GM18519 (cell line): ENCODE measurements at regions not wholly inside any gene's neighbourhood (a gene's known extent, or its start where the extent isn't known, plus 50 kb on each side); places are given as distances from the start of the nearest gene placed in this dataset.
A peak's percentile ranks its signal among the peaks of the same experiment; 100 is the strongest.

Source experiments
- ATAC-seq: cut with Tn5 transposase; IDR thresholded peaks from one replicate; pipeline ENCODE4 v1.9.1; 2021; ENCODE audit warnings: mild to moderate bottlenecking, moderate library complexity; ENCODE audit not compliant: unreplicated experiment, low FRiP score

DNA sequence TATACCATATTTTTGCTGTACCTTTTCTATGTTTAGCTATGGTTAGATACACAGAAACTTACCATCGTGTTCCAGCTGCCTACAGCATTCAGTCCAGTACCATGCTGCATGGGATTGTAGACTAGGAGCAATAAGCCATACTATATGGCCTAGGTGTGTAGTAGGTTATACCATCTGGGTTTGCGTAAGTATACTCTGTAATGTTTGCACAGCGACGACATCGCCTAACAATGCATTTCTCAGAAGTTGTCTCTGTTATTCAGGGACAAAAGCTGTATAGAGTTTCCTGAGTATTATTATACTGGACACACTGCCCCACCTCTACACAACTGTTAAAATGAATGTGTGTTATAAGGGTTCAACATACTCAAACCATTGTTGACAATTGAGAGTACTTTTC lies 93.8 kb upstream of the MKI67 start:
- ATAC-seq = no peak

DNA sequence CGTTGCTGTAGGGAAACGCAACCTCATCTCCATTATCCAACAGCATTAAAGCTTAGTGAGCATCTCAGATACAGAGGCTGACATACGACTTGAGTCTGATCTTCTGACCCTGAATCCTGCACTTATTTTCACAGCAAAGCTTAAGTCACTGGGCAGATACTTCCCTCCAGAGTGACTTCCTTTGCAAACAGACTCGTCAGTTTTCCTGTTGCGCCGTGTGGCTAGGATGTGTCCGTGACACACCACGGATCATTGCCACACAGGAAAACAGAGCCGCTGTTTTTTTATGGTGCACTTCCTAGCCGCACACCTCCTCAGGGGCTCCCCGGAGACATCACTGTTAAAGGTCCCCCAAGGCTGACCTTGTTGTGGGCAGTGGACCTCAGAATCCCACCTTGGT lies 94.9 kb upstream of the MKI67 start:
- no peak for ATAC-seq

DNA sequence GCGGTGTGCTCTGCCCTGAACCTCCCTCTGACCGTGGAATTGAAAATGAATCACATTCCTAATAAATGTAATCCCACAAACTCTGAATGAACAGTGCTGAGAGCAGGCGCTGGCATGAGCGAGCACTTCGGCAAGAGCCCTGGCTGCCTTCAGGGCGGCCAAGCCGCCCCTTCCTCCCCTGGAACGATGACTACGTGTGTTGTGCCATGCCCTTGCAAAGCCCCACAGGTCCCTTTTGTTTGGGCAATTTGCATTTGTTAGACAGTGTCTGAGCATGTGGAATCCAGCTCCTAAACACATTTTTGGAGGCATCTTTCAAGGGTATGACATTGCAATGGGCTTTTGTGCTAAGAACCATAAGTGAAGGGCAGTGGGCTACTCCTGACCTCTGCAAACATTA lies 95.6 kb upstream of the MKI67 start:
- no peak for ATAC-seq

DNA sequence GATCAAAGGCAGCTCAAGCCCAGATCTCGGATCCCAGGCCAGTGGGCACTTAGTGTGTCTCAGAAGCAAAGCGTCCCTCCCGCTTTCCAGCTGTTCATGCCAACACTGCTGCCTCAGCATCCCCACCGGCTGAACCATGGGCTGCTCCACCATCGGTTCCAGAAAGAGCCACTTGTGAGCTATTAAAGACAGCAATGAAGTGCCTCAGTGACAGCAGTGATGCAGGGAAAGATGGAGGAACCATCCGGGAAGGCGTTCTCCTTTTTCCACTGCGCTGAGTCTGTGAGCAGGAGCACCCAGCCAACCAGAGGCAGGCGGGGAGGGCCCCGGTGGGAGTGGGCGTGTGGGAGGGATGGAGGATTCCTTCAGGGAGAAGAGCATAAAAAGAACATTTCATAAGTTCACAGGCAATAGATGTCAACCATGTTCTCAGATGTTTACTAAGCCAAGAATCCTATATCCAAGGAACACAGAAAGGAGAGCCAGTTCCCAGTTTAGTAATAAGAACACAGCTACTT lies 96.2 kb upstream of the MKI67 start:
- no peak for ATAC-seq

DNA sequence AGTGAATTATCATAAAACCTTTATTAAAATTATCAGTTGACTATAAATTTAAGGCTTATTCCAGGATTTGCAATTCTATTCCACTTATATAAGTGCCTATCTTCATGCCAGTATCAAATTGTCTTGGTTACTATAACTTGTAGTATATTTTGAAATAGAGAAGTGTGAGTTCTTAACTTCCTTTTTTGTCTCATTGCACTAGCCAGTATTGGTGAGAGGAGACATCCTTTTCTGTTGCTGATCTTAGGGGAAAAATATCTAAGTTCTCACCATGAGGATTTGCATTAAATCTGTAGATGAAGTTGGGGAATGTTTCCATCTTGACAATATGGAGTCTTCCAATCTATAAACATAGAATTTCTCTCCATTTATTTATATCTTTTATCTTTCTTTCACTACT lies 104.2 kb upstream of the MKI67 start:
- ATAC-seq = no peak

DNA sequence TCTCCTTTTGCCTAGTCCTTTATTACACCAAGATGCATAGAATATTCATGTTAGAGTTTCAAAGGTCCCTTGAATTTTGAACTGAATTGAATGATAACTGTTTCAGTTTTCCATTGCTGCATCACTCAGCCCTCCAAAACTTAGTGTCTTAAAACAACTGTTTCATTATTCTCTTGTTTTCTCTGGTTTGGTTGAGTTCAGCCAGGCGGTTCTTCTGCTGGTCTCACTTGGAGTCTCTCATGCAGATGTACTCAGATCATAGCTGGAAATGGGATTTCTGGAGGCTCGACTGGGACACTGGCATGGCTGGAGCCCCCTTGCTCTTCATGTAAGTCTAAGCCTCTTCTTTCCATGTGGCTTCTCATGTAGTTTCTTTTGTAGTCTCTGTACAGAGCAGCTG lies 107.2 kb upstream of the MKI67 start:
- ATAC-seq = no peak

DNA sequence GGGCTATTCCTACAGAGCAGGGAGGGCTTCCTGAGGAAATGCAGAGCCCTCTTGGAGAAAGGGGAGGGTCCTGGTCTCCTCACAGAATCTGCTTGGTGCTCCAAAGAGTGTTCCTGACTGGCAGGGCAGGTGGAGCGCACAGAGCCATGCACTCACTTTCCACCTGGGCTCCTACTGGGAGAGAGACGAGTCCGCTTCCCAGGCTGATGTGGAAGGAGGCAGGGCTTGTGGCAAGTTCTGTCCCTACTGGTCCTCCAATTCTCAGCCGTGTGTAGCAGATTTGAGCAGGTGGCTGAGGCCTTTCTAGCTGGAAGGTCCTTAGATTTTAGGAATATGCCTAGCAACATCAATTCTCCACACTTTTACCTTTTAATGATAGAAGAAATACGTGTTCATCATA lies 111.5 kb upstream of the MKI67 start:
- ATAC-seq = no peak

DNA sequence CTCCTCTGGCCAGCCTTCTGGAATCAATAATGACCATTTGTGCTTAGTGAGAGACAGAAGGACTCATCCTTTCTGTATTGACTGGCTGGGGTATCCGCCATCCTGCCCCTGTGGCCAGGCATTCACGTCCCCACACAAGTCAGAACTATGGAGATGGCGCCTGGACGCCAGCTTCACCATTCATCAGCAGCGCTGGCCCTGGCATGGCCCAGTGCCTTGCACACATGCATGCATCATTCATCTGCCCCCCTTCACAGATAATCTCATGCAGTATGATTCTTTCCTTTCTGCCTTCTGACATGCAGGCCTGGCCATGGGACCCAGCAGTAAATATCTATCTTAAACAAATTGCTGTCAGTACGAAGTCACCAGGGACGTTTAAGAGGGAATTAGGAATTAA lies 114.8 kb upstream of the MKI67 start:
- ATAC-seq = no peak

DNA sequence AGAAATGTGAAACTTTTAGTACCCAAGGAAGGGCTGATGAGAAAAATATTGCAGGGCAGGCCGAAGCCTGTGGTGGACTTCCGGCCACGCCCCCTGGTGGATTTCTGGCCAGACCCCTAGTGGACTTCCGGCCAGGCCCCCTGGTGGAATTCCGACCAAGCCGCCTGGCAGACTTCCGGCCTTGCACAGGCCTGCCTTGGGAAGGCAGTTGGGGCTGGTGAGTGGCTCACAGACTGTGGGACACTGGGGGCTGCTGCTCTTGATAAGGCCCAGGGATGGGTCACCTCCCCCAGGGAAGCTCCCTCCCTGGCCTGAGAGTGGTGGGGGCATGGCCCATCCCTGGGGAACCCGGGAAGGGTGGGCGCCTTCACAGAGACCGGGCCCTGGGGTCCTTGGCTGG lies 116.4 kb upstream of the MKI67 start:
- ATAC-seq = no peak

DNA sequence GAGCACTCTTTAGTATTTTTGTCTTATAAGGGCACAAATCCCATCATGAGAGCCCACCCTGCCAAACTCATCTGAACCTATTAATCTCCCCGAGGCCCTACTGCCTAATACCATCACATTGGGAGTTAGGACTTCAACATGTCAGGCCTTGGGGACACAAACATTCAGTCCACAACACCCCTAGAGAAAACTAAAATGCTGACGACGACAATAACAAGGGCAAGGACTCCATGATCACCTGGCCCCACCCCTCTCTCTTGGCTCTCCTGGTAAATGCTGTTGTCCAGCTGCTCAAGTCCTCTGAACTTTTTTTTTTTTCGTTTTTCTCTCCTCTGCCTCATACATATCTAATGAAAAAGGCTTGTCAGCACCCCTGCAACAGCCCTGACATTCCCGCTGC lies 118.8 kb upstream of the MKI67 start:
- no peak for ATAC-seq

DNA sequence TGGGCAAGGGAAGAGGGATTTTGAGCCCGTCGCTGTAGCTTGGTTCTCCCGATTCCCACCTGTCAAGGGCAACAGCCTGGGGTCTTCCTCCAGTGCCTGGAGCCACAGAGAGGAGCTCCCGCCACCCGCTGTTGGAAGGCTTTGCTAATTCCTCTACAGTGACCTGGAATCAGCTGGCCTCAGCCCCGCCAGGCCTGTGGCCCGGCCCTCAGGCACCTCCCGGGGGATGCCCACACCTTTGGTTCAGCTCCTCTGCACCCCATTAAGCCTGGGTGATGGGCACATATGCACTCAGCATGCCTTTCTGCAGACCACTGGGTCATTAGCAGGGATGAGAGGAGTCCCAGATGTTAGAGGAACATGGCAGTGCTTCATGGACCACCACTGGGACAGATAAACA lies 121.4 kb upstream of the MKI67 start:
- ATAC-seq = no peak

DNA sequence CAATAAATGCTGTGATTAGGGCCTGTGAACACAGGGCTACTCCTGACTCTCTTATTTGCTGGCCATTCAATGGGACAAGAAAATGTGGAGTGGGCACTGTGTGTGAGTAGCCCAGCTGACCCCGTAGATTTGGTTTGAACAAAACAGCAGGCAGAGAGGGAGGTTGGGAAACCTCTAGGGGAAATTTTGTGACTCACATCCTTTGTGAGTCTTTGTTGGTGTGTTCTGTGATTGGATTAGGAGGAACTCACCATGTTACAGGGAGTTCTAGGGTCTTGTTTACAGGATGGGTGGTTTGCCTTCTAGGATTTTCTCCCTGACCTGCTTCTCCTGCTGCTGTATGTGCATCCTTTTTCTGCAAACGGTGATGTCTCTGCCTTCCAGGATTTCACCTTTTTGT lies 128.3 kb upstream of the MKI67 start:
- ATAC-seq = no peak

DNA sequence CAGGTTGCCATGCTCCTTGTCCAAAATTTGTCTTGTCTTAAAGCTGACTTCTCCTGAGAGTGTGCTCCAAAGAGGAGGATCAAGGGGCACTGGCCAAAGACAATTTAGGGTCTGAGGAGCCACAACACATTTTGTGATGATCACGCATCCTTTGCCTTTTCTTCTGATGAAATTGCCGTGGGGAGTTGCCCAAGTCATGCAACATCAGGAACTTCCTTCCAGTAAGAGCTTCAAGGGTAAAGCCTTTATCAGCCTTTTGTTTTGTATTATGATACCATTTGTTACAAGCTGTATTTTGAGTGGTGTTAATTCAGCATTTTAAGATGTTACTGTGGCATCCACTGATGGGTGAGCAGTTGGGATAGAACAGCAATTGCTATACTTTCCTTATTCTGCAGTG lies 131.2 kb upstream of the MKI67 start:
- ATAC-seq = no peak

DNA sequence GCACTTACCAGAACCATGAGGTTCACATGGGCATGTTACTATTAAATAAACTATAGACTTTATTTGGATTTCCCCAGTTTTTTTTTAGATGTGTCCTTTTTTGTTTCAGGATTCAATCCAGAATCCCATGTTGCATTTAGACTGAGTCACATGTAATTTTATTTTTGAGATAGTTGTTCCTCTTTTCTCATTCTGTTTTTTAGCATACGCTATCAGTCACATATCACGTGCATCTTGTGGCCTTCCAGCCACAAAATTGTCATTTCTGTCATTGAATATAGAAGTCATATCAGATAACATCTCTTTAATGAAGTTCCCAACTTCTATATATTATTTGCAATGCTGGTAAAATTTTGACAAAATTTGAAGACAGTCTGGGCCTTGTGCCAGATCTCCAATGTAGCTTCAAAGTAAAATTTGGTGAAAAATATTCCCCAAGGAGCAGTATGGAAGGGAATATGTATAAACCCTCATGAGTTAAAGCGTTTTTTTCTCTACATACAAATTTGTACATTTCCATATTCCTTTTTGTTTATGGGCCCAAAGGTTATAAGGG lies 132.3 kb upstream of the MKI67 start:
- ATAC-seq = no peak

DNA sequence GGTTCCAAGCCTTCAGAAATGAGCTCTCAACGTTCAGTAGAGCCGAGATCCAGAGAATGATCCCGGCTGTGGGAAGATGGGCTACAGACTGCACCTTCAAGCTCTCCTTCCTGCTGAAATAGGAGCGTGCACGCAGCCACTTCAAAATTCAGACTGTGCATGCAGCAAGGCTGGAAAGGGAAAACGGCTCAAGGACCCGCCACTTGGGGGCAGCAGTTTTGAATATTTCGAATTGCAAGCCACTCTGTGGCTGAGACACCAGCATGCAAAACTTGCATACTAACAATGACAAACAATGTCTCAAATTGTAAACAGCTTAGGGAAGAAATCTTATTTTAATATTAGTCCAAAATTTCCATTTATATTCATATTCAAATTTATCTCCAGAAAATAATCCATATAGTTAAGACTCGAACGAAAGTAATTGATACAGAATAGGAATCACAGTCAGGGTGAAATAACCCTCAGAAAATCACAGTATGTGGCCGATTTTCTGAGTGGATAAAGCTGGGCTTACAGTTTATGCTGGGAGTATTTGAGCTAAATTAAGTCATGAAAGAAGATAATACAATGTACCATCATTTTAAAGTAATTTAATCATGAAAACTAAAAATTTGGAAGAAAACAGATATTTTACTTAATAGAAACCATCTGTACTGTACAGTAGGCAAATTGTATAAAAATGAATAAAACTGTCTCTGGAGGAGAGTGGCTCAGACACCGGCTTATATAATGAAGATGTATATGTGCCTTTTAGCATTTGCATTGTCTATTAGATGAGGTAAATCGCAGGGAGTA lies 137.9 kb upstream of the MKI67 start:
- peak; percentile 59 for ATAC-seq

DNA sequence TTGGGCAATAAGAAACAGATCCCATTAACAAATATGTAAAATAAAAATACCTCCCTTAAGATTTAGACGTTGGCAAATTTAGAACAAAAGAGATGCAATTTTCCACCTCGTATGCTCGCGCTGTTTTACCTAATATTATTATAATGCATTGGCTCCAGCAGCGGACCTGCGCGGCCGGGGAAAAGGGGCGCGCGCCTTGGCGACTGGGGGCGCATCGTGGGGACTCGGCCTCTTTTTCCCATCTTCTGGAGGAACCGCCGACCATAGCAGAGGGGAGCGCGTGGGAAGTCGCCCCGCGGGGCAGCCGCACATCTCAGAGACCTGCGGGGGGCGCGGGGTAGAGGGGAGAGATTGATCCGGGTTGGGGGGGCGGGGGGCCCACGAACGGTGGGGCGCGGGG lies 139.4 kb upstream of the MKI67 start:
- ATAC-seq = no peak

DNA sequence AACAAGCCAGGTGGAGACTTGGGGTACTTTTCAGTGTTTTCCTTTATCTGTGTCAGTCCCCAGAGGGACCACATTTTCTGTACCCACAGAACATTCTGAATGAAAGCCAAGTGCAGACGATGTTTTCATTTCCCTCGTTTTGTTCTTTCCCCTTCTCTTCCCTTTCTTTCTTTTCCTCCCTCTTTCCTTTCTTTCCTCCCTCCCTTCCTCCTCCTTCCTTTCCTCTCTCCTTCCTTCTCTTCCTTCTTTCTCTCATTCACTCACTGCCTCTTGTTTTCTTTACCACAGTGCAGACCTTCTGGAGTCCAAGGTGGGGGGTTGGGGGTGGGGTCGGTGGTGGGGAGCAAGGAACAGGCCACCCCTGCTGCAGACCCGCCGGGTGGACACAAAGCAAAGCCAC lies 141.4 kb upstream of the MKI67 start:
- no peak for ATAC-seq

DNA sequence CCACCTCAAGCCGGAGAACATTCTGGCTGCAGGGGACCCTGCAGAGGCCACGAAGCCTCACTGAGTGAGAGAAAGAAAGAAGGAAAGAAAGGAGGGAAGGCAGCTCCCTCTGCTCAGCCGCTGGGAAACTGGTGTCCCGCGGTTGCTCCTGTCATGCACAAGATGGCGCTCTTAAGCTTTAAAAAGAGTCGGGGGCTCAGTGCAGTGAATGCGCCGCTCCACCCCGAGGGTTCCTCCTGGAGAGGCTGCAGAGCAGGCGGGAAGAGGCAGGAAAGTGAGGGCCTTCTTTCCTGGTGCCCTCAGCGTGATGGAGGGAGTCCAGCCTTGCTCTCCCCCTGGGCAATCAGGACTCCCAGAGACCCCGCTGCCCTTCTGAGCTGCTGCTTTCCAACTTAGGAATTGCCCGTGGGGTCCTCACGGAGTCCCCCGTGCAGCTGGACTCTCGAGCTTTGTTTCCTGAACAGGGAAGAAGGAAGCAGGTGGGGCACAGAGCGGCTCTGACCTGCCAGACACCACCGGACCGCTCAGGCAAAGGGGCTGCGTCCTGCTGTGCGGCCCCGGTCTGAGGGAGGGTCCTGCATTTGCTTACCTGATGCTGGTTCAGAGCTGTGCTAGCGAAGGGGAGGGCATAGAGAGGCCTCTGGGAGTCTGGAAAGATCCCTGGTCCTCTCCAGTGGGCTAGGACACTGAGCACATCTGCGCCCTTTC lies 141.9 kb upstream of the MKI67 start:
- ATAC-seq = no peak

DNA sequence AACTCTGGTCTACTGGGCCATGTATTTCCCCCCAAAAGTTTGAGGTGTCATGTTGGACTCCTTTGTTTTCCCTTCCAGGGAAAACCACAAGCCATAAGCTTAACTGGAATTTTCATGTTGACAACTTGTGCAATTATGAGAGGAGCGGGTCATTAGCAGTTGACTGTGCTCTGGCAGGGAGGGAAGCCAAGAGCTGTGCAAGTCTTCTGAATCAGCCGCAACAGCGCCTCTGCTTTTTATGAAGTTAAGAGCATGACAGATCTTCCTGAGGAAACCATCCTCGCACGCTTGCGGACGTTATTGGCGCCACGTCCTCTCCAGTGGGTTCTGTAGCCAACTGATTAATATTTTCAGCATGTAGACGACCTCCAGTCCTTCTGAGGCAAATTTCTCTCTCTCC lies 148.7 kb upstream of the MKI67 start:
- ATAC-seq = no peak

DNA sequence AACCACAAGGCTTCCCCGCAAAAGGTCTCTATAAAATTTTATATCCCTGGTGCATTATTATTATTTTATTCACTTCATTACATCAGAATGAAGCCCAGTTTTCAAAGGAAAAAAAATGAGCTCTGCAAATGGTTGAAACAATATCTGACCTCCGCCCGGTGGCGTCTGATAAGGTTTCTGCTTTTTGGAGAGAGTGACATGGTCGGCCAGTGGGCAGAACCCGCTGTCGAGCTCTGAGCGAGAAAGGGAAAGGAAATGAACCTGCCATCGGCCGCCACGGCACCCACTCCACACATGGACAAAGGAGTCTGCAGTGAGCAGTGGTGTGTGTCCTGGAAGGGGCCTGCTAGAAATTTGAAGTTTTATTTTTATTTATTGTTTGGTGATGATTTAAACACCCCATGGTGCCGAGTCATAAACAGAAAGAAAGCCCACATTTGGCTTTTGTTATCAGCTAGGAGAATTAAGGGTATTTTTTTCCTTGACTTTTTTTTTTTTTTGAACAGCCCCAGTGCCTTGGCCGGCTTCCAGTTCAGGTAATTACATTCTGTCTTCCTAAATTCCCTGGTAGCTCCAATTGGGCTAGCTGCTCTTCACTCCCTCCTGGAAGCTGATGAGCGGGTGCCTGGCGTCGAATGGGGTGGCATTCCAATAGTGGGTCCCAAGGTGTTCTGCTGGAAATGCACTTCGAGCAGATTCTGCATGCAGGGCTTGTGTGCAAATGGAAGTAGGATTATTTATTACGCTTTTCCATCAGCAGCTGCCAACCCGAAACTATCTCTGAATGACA lies 149.4 kb upstream of the MKI67 start:
- ATAC-seq = no peak

DNA sequence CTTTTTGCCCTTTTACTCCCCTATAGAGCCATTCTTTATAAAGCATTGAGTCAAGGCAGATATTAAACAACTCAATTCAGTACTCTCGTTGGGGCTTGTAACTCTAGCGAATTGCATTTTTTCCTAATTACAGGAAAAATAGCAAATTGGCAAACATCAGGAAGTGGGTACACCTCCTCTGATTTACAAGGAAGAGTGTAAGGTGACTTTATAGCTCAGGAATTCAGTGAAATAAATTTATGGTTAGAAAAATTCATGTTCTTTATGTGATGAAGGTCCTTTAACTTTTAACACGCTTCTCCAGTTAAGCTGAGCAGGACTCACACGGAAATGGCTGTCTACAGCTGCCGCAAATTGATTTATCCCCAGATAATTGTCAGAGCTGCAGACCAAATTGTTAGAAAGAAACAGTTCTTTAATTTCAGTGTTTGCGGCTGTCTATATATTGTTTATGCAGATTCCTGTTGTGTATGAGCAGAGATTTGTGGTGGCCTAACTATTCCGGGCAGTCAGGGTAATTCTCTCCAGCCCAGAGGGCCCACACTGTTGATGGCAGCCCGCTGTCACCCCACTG lies 151.1 kb upstream of the MKI67 start:
- no peak for ATAC-seq
